ENCODE measurements at regions not wholly inside any gene's neighbourhood (a gene's known extent, or its start where the extent isn't known, plus 50 kb on each side); places are given as distances from the start of the nearest gene placed in this dataset.

DNA sequence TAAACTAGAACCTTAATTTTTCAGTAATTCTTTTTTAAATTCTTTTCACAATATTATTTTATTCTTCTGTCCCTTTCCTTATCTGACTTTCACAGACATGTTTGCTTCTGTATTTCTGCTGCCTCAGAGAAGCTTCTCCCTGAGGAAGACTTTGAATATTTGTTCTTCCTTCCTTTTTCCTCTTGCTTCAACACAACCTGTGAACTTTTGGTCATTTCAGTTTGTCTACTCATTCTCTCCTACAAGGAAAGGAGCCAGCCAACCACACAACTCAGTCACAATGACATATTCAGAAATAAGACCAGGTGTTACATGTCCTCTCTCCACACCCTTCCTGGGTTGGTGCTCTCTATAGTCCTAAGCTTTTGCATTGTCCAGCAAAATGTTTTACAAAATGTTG lies 310.4 kb downstream of the TFAP2B start:
- H3K9me3 ChIP-seq (replicated peaks) = peaks cover 44% of the 10 kb centered on the region
- TF ChIP-seq, protein P1, sequence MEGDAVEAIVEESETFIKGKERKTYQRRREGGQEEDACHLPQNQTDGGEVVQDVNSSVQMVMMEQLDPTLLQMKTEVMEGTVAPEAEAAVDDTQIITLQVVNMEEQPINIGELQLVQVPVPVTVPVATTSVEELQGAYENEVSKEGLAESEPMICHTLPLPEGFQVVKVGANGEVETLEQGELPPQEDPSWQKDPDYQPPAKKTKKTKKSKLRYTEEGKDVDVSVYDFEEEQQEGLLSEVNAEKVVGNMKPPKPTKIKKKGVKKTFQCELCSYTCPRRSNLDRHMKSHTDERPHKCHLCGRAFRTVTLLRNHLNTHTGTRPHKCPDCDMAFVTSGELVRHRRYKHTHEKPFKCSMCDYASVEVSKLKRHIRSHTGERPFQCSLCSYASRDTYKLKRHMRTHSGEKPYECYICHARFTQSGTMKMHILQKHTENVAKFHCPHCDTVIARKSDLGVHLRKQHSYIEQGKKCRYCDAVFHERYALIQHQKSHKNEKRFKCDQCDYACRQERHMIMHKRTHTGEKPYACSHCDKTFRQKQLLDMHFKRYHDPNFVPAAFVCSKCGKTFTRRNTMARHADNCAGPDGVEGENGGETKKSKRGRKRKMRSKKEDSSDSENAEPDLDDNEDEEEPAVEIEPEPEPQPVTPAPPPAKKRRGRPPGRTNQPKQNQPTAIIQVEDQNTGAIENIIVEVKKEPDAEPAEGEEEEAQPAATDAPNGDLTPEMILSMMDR (IDR thresholded peaks at IDR 0.05; ENCODE audit: borderline replicate concordance) = no peak
- no peak overlapping the region for H3K4me3 ChIP-seq
- no peak for DNase-seq
- intact Hi-C loops (cut with micrococcal nuclease) = no loop called here
- no peaks in the 10 kb centered on the region for H3K4me1 ChIP-seq
- H3K36me3 ChIP-seq = no peaks in the 10 kb centered on the region
- no peak overlapping the region for H3K27ac ChIP-seq (replicated peaks)
- no peaks in the 10 kb centered on the region for H3K27me3 ChIP-seq (ENCODE audit: low read depth)

DNA sequence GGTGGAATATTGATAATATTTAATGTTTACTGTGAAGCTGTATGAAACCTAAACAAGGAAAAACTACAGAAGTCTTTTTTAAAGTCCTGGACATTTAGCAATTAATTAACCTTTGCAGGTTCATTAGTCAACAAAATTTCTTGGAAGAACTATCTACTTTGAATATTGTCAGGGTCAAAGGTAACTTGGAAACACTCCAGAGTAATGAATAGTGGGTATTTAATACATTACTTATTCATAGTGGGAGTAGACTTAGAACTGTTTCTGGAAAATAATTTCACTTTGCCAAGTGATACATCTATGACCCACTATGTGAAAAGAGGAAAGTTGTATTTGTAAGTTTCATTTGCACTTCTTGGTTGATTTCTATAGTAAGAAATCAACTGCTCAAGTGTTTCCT lies 319.1 kb downstream of the TFAP2B start:
- intact Hi-C loops (cut with micrococcal nuclease) = no loop called here
- H3K36me3 ChIP-seq = no peaks in the 10 kb centered on the region
- H3K4me1 ChIP-seq = no peaks in the 10 kb centered on the region
- TF ChIP-seq, protein P1 (IDR thresholded peaks at IDR 0.05; ENCODE audit: borderline replicate concordance) = no peak
- no peak for DNase-seq
- H3K4me3 ChIP-seq = no peak overlapping the region
- H3K27ac ChIP-seq (replicated peaks) = no peak overlapping the region
- H3K9me3 ChIP-seq (replicated peaks) = peaks cover 14% of the 10 kb centered on the region
- H3K27me3 ChIP-seq (ENCODE audit: low read depth) = no peaks in the 10 kb centered on the region

DNA sequence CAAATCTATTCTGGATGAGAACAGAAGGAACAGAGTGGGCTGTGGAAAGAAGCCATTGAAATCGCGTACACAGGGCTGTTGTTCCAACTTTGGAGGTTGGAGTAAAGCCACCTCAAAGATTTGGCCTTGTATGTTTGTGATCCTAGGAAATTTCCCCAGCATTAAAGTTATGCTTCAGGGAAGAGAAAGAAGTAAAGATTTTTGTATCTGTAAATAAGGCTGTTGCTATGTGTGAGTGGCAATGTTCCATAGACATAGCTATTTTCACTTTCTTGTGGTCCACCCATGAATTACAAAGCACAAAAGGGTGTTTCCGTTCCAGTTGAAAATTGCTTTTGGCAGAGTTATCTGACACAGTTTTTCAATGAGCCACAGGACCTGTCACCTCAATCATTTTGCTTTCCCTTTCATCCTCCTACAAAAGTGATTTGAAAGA lies 321.3 kb downstream of the TFAP2B start:
- H3K4me3 ChIP-seq = no peak overlapping the region
- peaks cover 15% of the 10 kb centered on the region for H3K9me3 ChIP-seq (replicated peaks)
- TF ChIP-seq, protein P1 (IDR thresholded peaks at IDR 0.05; ENCODE audit: borderline replicate concordance) = no peak
- H3K36me3 ChIP-seq = no peaks in the 10 kb centered on the region
- H3K27me3 ChIP-seq (ENCODE audit: low read depth) = no peaks in the 10 kb centered on the region
- no peak for DNase-seq
- no peak overlapping the region for H3K27ac ChIP-seq (replicated peaks)
- intact Hi-C loops (cut with micrococcal nuclease) = no loop called here
- no peaks in the 10 kb centered on the region for H3K4me1 ChIP-seq

DNA sequence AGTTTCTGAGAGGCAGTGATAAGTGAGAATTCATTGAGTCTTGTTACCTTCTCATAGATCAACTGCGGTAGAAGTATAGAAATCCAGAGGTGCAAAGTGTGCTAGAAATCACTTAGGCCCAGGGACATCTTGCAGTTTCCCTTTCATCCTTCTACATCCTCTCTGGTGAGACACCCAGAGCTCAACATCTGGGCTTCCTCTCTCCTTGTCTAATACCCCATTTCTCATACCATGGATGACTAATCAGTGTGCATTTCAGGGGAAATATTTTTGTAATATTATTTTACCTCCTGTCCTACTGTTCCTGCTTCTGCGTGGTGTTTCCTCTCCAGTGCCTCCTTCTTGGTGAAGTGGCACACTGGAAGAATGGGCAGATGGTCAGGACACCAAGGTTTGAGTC lies 322.4 kb downstream of the TFAP2B start:
- intact Hi-C loops (cut with micrococcal nuclease) = no loop called here
- TF ChIP-seq, protein P1 (IDR thresholded peaks at IDR 0.05; ENCODE audit: borderline replicate concordance) = no peak
- Histone ChIP-seq H3K27ac (replicated peaks) (no peak overlapping the region), H3K4me1 (no peaks in the 10 kb centered on the region), H3K36me3 (no peaks in the 10 kb centered on the region), H3K9me3 (replicated peaks) (peaks cover 9% of the 10 kb centered on the region), H3K27me3 (ENCODE audit: low read depth) (no peaks in the 10 kb centered on the region), H3K4me3 (no peak overlapping the region)
- no peak for DNase-seq

DNA sequence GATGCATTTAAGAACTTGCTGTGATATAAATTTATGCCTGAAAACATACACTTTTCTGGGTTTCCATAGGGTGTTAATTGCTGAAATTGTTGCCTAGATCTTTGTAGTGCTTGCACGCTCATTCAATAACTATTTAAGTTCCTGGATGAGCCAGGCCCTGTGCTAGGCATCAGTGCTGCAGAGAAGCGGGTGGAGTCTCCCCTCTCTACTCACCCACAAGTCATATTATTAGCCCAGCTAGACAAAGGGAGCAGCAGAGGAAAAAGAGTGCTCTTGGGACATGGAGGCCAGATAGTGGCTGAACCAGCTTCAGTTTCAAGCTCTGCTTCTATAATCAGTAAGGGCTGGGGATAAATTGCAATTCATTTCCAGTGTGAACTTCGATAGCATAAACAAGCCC lies 329.1 kb downstream of the TFAP2B start:
- Histone ChIP-seq H3K27ac (replicated peaks) (no peak overlapping the region), H3K4me1 (no peaks in the 10 kb centered on the region), H3K27me3 (ENCODE audit: low read depth) (no peaks in the 10 kb centered on the region), H3K9me3 (replicated peaks) (peaks cover 11% of the 10 kb centered on the region), H3K36me3 (no peaks in the 10 kb centered on the region), H3K4me3 (no peak overlapping the region)
- intact Hi-C loops (cut with micrococcal nuclease) = no loop called here
- TF ChIP-seq, protein P1 (IDR thresholded peaks at IDR 0.05; ENCODE audit: borderline replicate concordance) = no peak
- no peak for DNase-seq

DNA sequence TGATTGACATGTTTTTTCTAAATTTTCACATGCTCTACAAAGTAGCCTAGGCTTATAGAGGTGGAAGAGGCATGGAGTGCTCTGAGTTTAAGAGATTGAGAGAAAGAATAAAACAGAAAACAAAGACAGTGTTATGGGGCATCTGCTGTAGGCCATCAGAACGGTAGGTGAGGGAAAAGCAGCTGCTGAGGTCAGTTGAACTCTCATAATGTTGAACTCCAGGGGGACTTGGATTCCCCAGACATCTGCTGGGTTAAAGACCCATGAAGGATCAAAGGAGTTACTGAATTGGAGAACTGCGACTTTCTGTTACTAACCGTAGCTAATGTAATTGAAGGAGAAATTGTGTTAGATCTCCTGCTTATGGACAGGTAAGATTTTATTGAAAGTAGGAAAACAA lies 333.9 kb downstream of the TFAP2B start:
- no peak overlapping the region for H3K27ac ChIP-seq (replicated peaks)
- intact Hi-C loops (cut with micrococcal nuclease) = no loop called here
- H3K36me3 ChIP-seq = no peaks in the 10 kb centered on the region
- H3K4me3 ChIP-seq = no peak overlapping the region
- no peaks in the 10 kb centered on the region for H3K4me1 ChIP-seq
- DNase-seq = no peak
- TF ChIP-seq, protein P1 (IDR thresholded peaks at IDR 0.05; ENCODE audit: borderline replicate concordance) = no peak
- no peaks in the 10 kb centered on the region for H3K27me3 ChIP-seq (ENCODE audit: low read depth)
- H3K9me3 ChIP-seq (replicated peaks) = peaks cover 3% of the 10 kb centered on the region
